ENCODE measurements at regions not wholly inside any gene's neighbourhood (a gene's known extent, or its start where the extent isn't known, plus 50 kb on each side); places are given as distances from the start of the nearest gene placed in this dataset.
A peak's percentile ranks its signal among the peaks of the same experiment; 100 is the strongest.

DNA sequence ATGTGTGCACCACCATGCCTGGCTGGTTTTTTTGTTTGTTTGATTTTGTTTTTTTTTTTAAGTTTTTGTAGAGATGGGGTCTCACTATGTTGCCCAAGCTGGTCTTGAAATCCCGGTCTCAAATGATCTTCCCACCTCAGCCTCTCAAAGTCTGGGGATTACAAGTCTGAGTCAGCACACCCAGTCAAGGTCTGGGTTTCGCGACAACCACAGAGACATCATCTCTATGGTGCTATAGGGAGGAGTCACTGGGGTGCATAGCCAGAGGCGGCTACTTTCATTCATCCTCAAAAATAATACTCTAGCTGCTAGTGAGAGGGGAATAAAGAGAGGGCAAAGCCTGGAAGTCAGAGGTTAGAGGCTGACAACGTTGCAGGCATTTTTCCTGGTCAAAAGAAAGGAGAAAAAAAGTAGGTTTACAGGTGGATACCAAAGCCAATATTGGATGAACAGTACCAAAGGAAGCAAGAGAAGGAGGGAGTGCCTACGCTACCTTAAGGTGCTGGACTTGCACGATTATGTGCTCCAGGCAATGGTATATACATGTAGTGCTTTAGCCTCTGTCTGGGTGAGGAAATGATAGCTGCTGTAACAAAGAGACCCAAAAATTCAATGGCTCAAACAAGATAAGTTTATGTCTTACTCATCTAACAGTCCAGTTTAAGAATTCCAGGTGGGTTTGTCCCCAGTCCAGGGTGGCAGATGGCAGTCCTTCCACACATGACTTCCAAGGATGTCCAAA, 178.3 kb downstream of the SKIDA1 start:
- Histone ChIP-seq H3K56ac (replicated peaks; ENCODE audit: insufficient read length, low read depth, low read length) (no peak overlapping the region), H3K9ac (replicated peaks in 1 of 4; ENCODE audit: extremely low read depth in 1 of 4, low read depth in 3 of 4, low read length in 3 of 4) (no peak overlapping the region), H3K23me2 (ENCODE audit: low read depth, low read length) (no peaks in the 10 kb centered on the region), H3K79me1 (ENCODE audit: low read depth, low read length) (no peaks in the 10 kb centered on the region), H4K91ac (replicated peaks; ENCODE audit: insufficient read length, low read length) (no peak overlapping the region), H3K14ac (ENCODE audit: insufficient read length) (no peak overlapping the region), H3K36me3 (ENCODE audit: control insufficient read depth in 2 of 4, insufficient read depth in 4 of 4, low read length in 3 of 4) (no peaks in the 10 kb centered on the region), H3K4ac (replicated peaks; ENCODE audit: insufficient read length, low read depth, low read length) (no peak overlapping the region), H3K4me3 (ENCODE audit: extremely low read depth in 1 of 4, insufficient read depth in 2 of 4, low read depth in 3 of 4, low read length in 4 of 4) (no peak overlapping the region), H3K27me3 (replicated peaks in 1 of 4; ENCODE audit: control insufficient read depth in 3 of 4, extremely low read depth in 1 of 4, insufficient read depth in 3 of 4, low read length in 3 of 4) (no peaks in the 10 kb centered on the region), H2BK12ac (ENCODE audit: low read depth, low read length) (peak overlapping the region; percentile 52; the same call in 1 of the 2 replicates), H4K8ac (ENCODE audit: extremely low read depth, insufficient read depth, low read length) (no peak overlapping the region), H2BK20ac (ENCODE audit: low read length) (0 out of 2 replicates have a peak overlapping the region, but pooled peaks have one; percentile 27), H3K4me1 (replicated peaks in 1 of 4; ENCODE audit: control insufficient read depth in 3 of 4, insufficient read depth in 4 of 4, low read length in 3 of 4) (peaks cover 0 to 5% (median under 1%) of the 10 kb centered on the region in 4 experiments; a peak in 5 of 7 replicates), H4K5ac (ENCODE audit: insufficient read length, low read depth, low read length) (no peak overlapping the region), H3K9me3 (ENCODE audit: insufficient read depth in 2 of 2, low read depth in 1 of 2, low read length in 1 of 2) (peaks cover 0 to 2% of the 10 kb centered on the region in 2 experiments; a peak in 1 of 4 replicates), H2BK15ac (ENCODE audit: low read length) (no peak overlapping the region), H2BK5ac (ENCODE audit: low read depth, low read length) (no peak overlapping the region), H4K20me1 (replicated peaks in 1 of 2; ENCODE audit: control insufficient read depth in 1 of 2, insufficient read depth in 2 of 2, low read length in 2 of 2) (no peaks in the 10 kb centered on the region), H3K23ac (ENCODE audit: insufficient read length) (no peak overlapping the region), H3K79me2 (ENCODE audit: control insufficient read depth in 1 of 2, insufficient read depth in 2 of 2, low read length in 2 of 2) (no peaks in the 10 kb centered on the region), H2AFZ (ENCODE audit: low read length) (no peak overlapping the region; the same call in 1 of the 2 replicates), H3K27ac (ENCODE audit: low read depth, low read length) (no peak overlapping the region), H2BK120ac (replicated peaks; ENCODE audit: low read depth, low read length) (no peak overlapping the region), H2AK5ac (ENCODE audit: low read depth, low read length) (no peak overlapping the region), H3K18ac (ENCODE audit: extremely low read depth, low read length) (no peak overlapping the region), H3K4me2 (ENCODE audit: insufficient read depth in 1 of 2, low read depth in 2 of 2, low read length in 2 of 2) (no peak overlapping the region)
- DNase-seq (ENCODE audit: low read depth in 1 of 2, low spot score in 2 of 2) (no peak), FAIRE-seq (no peak)
- ChIA-PET CTCF (ENCODE audit: partially characterized antibody) (interaction anchor here (0.6 to 2.9 kb wide), 4 partner anchors 10 to 411 kb away, joined by 3 to 9 read pairs (median 4); no protein-coding TSS in a partner anchor), POLR2A (ENCODE audit: partially characterized antibody) (interaction anchor here (0.6 kb wide), 1 partner anchor 1101 kb away, joined by 3 read pairs; no protein-coding TSS in a partner anchor)
- 98% methylated on average over 7 of the region's 7 CpGs; no CpG with 5 or more reads in 1 of the 2 experiments for WGBS, 2 experiments (ENCODE audit: extremely low coverage in 1 of 2, insufficient coverage in 1 of 2, insufficient read length in 1 of 2, insufficient replicate concordance in 2 of 2, low coverage in 1 of 2, low lambda C conversion rate in 2 of 2, missing lambda C conversion rate in 1 of 2)
- TF ChIP-seq EZH2 (IDR thresholded peaks at IDR 0.05; ENCODE audit: low read depth, low read length, severe bottlenecking): no peak
- TF ChIP-seq SIN3A (conservative IDR thresholded peaks at IDR 0.05 in 1 of 2, IDR thresholded peaks at IDR 0.05 in 1 of 2; ENCODE audit: low read depth in 1 of 2, low read length in 2 of 2): no peak
- TF ChIP-seq RNF2 (IDR thresholded peaks at IDR 0.05; ENCODE audit: borderline replicate concordance, low read depth, low read length, missing control alignments, poor library complexity, severe bottlenecking): no peak
- no peak for TF ChIP-seq GTF2F1 (IDR thresholded peaks at IDR 0.05; ENCODE audit: borderline replicate concordance, low read depth, low read length)
- TF ChIP-seq, protein P1, sequence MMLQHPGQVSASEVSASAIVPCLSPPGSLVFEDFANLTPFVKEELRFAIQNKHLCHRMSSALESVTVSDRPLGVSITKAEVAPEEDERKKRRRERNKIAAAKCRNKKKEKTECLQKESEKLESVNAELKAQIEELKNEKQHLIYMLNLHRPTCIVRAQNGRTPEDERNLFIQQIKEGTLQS (IDR thresholded peaks at IDR 0.05; ENCODE audit: insufficient read depth, low read depth, low read length): no peak
- no peak for TF ChIP-seq ATF2 (IDR thresholded peaks at IDR 0.05; ENCODE audit: low read length)
- TF ChIP-seq NRF1 (IDR thresholded peaks at IDR 0.05; ENCODE audit: low read depth, low read length): no peak
- no peak for TF ChIP-seq SP1 (IDR thresholded peaks at IDR 0.05; ENCODE audit: low read depth, low read length)
- no peak for TF ChIP-seq YY1 (IDR thresholded peaks at IDR 0.05; ENCODE audit: low read depth, low read length)
